A549 (cell line): ENCODE measurements at regions not wholly inside any gene's neighbourhood (a gene's known extent, or its start where the extent isn't known, plus 50 kb on each side); places are given as distances from the start of the nearest gene placed in this dataset.

ENCODE experiments used
- ATAC-seq, 2 experiments: fragments of 200-7000 bp in 1 of 2; fragments of >200 bp in 1 of 2; cut with Nextera tagmentation in 1 of 2; cut with Tn5 transposase in 1 of 2; 3 replicates each; pipeline versions ENCODE4 v1.8.0 to v1.9.1; 2018 to 2020; ENCODE audit warnings: mild to moderate bottlenecking in 1 of 2, moderate library complexity in 1 of 2
- CTCF ChIA-PET: fragments of 300-600 bp; sonication (Branson Sonifier 250); formaldehyde crosslinking; extraction: SDS; loops from one replicate; lab custom pipeline; 2021; ENCODE audit warnings: antibody characterized with exemption, inconsistent platforms; lab: Yijun Ruan, JAX
- POLR2A ChIA-PET: fragments of 350-600 bp; formaldehyde crosslinking; extraction: SDS; loops from one replicate; lab custom pipeline; 2021; ENCODE audit warnings: antibody characterized with exemption, inconsistent platforms; lab: Yijun Ruan, JAX
- DNase-seq, 2 experiments: peaks; one replicate each; pipeline versions ENCODE4 v3.0.0 to v3.0.0-alpha.2; 2011 to 2016; ENCODE audit warnings: low read depth in 1 of 2, low spot score in 1 of 2
- FAIRE-seq: peaks from 2 replicates; lab custom pipeline; 2011; peaks lifted over from hg19 to GRCh38; lab: Jason Lieb, UNC
- H3K27ac ChIP-seq, 2 experiments: fragments of >200 bp; sonication (Bioruptor Twin); formaldehyde crosslinking; 3 replicates each; pipeline ENCODE4 v1.5.1; 2016 to 2017
- H3K4me1 ChIP-seq: fragments of >200 bp; sonication (Bioruptor Twin); formaldehyde crosslinking; 3 replicates; pipeline ENCODE4 v1.6.1; 2016
- H3K4me2 ChIP-seq: fragments of >200 bp; sonication (Bioruptor Twin); formaldehyde crosslinking; 3 replicates; pipeline ENCODE4 v1.6.1; 2016
- H3K4me3 ChIP-seq: fragments of >200 bp; sonication (Bioruptor Twin); formaldehyde crosslinking; 3 replicates; pipeline ENCODE4 v1.5.1; 2016
- H3K9me3 ChIP-seq: fragments of >200 bp; sonication (Bioruptor Twin); formaldehyde crosslinking; 3 replicates; pipeline ENCODE4 v1.6.1; 2016
- ATOH8 ChIP-seq: fragments of 250-450 bp; sonication (Bioruptor Pico); IDR thresholded peaks from 2 replicates; pipeline ENCODE4 v1.5.0; 2020; ENCODE audit warnings: low read depth, mild to moderate bottlenecking, moderate library complexity
- BHLHE40 ChIP-seq: IDR thresholded peaks from 2 replicates; pipeline ENCODE4 v1.6.1; 2012; ENCODE audit warnings: low read depth, low read length, inconsistent platforms
- CEBPB ChIP-seq, 2 experiments: fragments of >200 bp in 1 of 2; sonication (Bioruptor Twin) in 1 of 2; formaldehyde crosslinking in 1 of 2; IDR thresholded peaks; 2 replicates each; pipeline ENCODE4 v1.6.1; 2012 to 2016
- CHD4 ChIP-seq: fragments of 200-600 bp; sonication (generic); IDR thresholded peaks from 2 replicates; pipeline ENCODE4 v1.6.1; 2016; ENCODE audit warnings: antibody characterized with exemption, mild to moderate bottlenecking, borderline replicate concordance
- ESRRA ChIP-seq: fragments of 150-350 bp; IDR thresholded peaks from 2 replicates; pipeline ENCODE4 v1.6.1; 2014; ENCODE audit warnings: mild to moderate bottlenecking, low read length, borderline replicate concordance
- GATA3 ChIP-seq: IDR thresholded peaks from 2 replicates; pipeline ENCODE4 v1.6.1; 2012; ENCODE audit warnings: borderline replicate concordance
- HMGXB4 ChIP-seq: fragments of 250-450 bp; sonication (Bioruptor Pico); IDR thresholded peaks from 2 replicates; pipeline ENCODE4 v1.5.0; 2021; ENCODE audit warnings: mild to moderate bottlenecking, moderate library complexity, borderline replicate concordance
- JUN ChIP-seq, 2 experiments: fragments of >200 bp; sonication (Bioruptor Twin); formaldehyde crosslinking; IDR thresholded peaks; 2 replicates in 1 of 2; 3 replicates in 1 of 2; pipeline ENCODE4 v1.6.1; 2016 to 2017
- JUNB ChIP-seq: fragments of >200 bp; sonication (Bioruptor Twin); formaldehyde crosslinking; IDR thresholded peaks from 2 replicates; pipeline ENCODE4 v1.6.1; 2016
- MAX ChIP-seq: IDR thresholded peaks from 2 replicates; pipeline ENCODE4 v1.6.1; 2012
- MAZ ChIP-seq: fragments of 150-350 bp; IDR thresholded peaks from 2 replicates; pipeline ENCODE4 v1.6.1; 2014; ENCODE audit warnings: antibody characterized with exemption, low read depth, low read length, borderline replicate concordance
- NPAS2 ChIP-seq: fragments of 250-450 bp; sonication (Bioruptor Pico); IDR thresholded peaks from 2 replicates; pipeline ENCODE4 v1.8.0; 2022; ENCODE audit warnings: mild to moderate bottlenecking, moderate library complexity, borderline replicate concordance
- NR3C1 ChIP-seq: fragments of >200 bp; sonication (Bioruptor Twin); formaldehyde crosslinking; IDR thresholded peaks from 3 replicates; pipeline ENCODE4 v1.6.1; 2017
- POLR2A ChIP-seq: IDR thresholded peaks from 2 replicates; pipeline ENCODE4 v1.6.1; 2012; ENCODE audit warnings: mild to moderate bottlenecking, low read length
- RAD21 ChIP-seq, 2 experiments: fragments of >200 bp in 1 of 2; sonication (Bioruptor Twin) in 1 of 2; formaldehyde crosslinking in 1 of 2; IDR thresholded peaks in 1 of 2; conservative IDR thresholded peaks in 1 of 2; 2 replicates in 1 of 2; 3 replicates in 1 of 2; pipeline ENCODE4 v1.6.1; 2012 to 2018; ENCODE audit warnings: inconsistent platforms in 1 of 2
- RFX5 ChIP-seq: fragments of 450-650 bp; IDR thresholded peaks from 2 replicates; pipeline ENCODE4 v1.7.1; 2014; ENCODE audit warnings: antibody characterized with exemption, mild to moderate bottlenecking, moderate library complexity
- USF2 ChIP-seq: fragments of 450-650 bp; IDR thresholded peaks from 2 replicates; pipeline ENCODE4 v1.6.1; 2014; ENCODE audit warnings: antibody characterized with exemption
- ZNF302 ChIP-seq: fragments of 250-450 bp; sonication (Bioruptor Pico); IDR thresholded peaks from 2 replicates; pipeline ENCODE4 v1.9.0; 2021; ENCODE audit warnings: inconsistent platforms, mild to moderate bottlenecking, moderate library complexity
- WGBS: methylation state at CpG from one replicate; pipeline ENCODE4 v1.1.6; 2017; ENCODE audit errors: missing lambda C conversion rate; 5-methylcytosine and 5-hydroxymethylcytosine counted together
- TF ChIP-seq, protein P1 (sequence below): fragments of 200-600 bp; sonication (generic); IDR thresholded peaks from 2 replicates; pipeline ENCODE4 v1.6.1; 2016; ENCODE audit warnings: antibody characterized with exemption, mild to moderate bottlenecking, moderate library complexity
- TF ChIP-seq, protein P2 (sequence below): fragments of 150-350 bp; IDR thresholded peaks from 2 replicates; pipeline ENCODE4 v1.6.1; 2014; ENCODE audit warnings: low read depth, mild to moderate bottlenecking, low read length
- TF ChIP-seq, protein P3 (sequence below): fragments of >200 bp; sonication (Bioruptor Twin); formaldehyde crosslinking; IDR thresholded peaks from 3 replicates; pipeline ENCODE4 v1.6.1; 2016
- TF ChIP-seq, protein P4 (sequence below): IDR thresholded peaks from 2 replicates; pipeline ENCODE4 v1.6.1; 2012

DNA sequence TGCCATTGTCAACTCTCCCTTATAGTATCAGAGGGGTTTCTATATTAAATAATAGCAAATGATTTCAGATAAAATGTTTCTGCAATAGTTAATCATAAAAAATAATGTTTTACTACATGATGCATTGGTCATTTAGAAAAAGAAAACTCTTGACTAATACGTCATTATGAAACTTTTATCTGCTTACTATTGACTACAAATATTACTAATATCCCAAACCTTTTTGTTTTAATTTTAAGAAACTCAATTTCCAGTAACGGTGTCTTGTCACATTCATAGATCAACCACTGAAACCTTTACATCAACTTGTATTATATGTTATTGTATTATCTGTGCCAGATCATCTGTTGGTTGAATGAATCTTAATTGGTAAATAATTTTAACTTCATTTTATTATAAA, 482.9 kb upstream of the SLC35B3 start (continued):
- TF ChIP-seq HMGXB4 (CRISPR knock-in tag) = no peak
- TF ChIP-seq CHD4 = no peak
- TF ChIP-seq POLR2A = no peak

- CTCF ChIA-PET = no interaction called here
- POLR2A ChIA-PET = no interaction called here
Observed at GRCh38 chr6:8914700-8915099, 479.4 kb upstream of the SLC35B3 start.

DNA sequence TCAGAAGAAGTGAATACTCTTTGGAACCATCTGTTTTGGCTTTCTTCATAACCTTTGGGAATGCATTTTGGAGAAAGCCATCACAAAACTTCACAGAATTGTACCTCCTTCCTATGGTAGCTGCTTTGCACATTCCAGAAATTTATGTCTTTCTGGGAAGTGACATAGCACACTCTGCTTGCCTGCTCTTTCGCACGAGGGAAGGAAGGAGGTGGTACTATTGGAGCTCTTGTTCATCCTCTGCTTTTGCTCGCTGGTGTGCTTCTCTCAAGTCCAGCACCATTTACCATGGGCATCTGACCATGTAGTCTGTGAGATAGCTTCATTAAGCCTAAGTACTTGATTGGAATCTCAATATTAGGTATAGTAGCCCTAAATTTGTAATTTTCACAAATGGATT, 473.3 kb upstream of the SLC35B3 start:
- no peak overlapping the region for H3K4me2 ChIP-seq
- no peak for ATAC-seq
- no peak for FAIRE-seq
- TF ChIP-seq JUNB (no peak), MAX (no peak), NPAS2 (CRISPR knock-in tag) (no peak), RFX5 (no peak), ESRRA (no peak), MAZ (no peak), NR3C1 (no peak), BHLHE40 (no peak), ATOH8 (no peak), GATA3 (no peak), CHD4 (no peak), USF2 (no peak), CEBPB (IDR thresholded peaks at IDR 0.05) (no peak)
- TF ChIP-seq, protein P1, sequence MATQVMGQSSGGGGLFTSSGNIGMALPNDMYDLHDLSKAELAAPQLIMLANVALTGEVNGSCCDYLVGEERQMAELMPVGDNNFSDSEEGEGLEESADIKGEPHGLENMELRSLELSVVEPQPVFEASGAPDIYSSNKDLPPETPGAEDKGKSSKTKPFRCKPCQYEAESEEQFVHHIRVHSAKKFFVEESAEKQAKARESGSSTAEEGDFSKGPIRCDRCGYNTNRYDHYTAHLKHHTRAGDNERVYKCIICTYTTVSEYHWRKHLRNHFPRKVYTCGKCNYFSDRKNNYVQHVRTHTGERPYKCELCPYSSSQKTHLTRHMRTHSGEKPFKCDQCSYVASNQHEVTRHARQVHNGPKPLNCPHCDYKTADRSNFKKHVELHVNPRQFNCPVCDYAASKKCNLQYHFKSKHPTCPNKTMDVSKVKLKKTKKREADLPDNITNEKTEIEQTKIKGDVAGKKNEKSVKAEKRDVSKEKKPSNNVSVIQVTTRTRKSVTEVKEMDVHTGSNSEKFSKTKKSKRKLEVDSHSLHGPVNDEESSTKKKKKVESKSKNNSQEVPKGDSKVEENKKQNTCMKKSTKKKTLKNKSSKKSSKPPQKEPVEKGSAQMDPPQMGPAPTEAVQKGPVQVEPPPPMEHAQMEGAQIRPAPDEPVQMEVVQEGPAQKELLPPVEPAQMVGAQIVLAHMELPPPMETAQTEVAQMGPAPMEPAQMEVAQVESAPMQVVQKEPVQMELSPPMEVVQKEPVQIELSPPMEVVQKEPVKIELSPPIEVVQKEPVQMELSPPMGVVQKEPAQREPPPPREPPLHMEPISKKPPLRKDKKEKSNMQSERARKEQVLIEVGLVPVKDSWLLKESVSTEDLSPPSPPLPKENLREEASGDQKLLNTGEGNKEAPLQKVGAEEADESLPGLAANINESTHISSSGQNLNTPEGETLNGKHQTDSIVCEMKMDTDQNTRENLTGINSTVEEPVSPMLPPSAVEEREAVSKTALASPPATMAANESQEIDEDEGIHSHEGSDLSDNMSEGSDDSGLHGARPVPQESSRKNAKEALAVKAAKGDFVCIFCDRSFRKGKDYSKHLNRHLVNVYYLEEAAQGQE = no peak
- TF ChIP-seq, protein P2, sequence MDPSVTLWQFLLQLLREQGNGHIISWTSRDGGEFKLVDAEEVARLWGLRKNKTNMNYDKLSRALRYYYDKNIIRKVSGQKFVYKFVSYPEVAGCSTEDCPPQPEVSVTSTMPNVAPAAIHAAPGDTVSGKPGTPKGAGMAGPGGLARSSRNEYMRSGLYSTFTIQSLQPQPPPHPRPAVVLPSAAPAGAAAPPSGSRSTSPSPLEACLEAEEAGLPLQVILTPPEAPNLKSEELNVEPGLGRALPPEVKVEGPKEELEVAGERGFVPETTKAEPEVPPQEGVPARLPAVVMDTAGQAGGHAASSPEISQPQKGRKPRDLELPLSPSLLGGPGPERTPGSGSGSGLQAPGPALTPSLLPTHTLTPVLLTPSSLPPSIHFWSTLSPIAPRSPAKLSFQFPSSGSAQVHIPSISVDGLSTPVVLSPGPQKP = no peak
- DNase-seq = no peak
- no peaks in the 10 kb centered on the region for H3K4me1 ChIP-seq
- no peak overlapping the region for H3K27ac ChIP-seq
- WGBS = 35% methylated on average over 3 of the region's 3 CpGs
- no peak overlapping the region for H3K4me3 ChIP-seq
- H3K9me3 ChIP-seq = no peaks in the 10 kb centered on the region; the same call in 2 of the 3 replicates
- ChIA-PET POLR2A (no interaction called here), CTCF (no interaction called here)

More at GRCh38 chr6:8914700-8915099, 479.4 kb upstream of the SLC35B3 start:
- DNase-seq = no peak
- no peak for ATAC-seq
- Histone ChIP-seq H3K27ac (no peak overlapping the region), H3K4me2 (no peak overlapping the region), H3K9me3 (no peaks in the 10 kb centered on the region; the same call in 2 of the 3 replicates), H3K4me1 (no peaks in the 10 kb centered on the region), H3K4me3 (no peak overlapping the region)
- 65% methylated on average over 9 of the region's 9 CpGs for whole genome bisulfite sequencing
- TF ChIP-seq, protein P3, sequence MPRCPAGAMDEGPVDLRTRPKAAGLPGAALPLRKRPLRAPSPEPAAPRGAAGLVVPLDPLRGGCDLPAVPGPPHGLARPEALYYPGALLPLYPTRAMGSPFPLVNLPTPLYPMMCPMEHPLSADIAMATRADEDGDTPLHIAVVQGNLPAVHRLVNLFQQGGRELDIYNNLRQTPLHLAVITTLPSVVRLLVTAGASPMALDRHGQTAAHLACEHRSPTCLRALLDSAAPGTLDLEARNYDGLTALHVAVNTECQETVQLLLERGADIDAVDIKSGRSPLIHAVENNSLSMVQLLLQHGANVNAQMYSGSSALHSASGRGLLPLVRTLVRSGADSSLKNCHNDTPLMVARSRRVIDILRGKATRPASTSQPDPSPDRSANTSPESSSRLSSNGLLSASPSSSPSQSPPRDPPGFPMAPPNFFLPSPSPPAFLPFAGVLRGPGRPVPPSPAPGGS = no peak
- TF ChIP-seq MAX (no peak), RAD21 (conservative IDR thresholded peaks at IDR 0.05 in 1 of 2, IDR thresholded peaks at IDR 0.05 in 1 of 2) (no peak), JUN (IDR thresholded peaks at IDR 0.05) (no peak), POLR2A (no peak), ZNF302 (CRISPR knock-in tag) (no peak)
- TF ChIP-seq, protein P4, sequence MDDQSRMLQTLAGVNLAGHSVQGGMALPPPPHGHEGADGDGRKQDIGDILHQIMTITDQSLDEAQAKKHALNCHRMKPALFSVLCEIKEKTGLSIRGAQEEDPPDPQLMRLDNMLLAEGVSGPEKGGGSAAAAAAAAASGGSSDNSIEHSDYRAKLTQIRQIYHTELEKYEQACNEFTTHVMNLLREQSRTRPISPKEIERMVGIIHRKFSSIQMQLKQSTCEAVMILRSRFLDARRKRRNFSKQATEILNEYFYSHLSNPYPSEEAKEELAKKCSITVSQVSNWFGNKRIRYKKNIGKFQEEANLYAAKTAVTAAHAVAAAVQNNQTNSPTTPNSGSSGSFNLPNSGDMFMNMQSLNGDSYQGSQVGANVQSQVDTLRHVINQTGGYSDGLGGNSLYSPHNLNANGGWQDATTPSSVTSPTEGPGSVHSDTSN = no peak
- no peak for FAIRE-seq
